ENCODE measurements at regions not wholly inside any gene's neighbourhood (a gene's known extent, or its start where the extent isn't known, plus 50 kb on each side); places are given as distances from the start of the nearest gene placed in this dataset.

GRCh38 chr6:81909162-81909561 lies 156.7 kb upstream of the TENT5A start:
- Histone ChIP-seq H3K9ac (ENCODE audit: low read depth in 1 of 2, low read length in 2 of 2) (no peak overlapping the region), H3K4me3 (ENCODE audit: low read depth in 1 of 3, low read length in 3 of 3) (no peak overlapping the region), H3K27ac (ENCODE audit: low read depth in 1 of 2, low read length in 2 of 2) (no peak overlapping the region), H3K9me3 (ENCODE audit: control insufficient read depth in 4 of 4, low read length in 3 of 4) (no peaks in the 10 kb centered on the region), H3K27me3 (ENCODE audit: control insufficient read depth in 4 of 4, insufficient read depth in 4 of 4, low read length in 3 of 4) (no peaks in the 10 kb centered on the region), H3K36me3 (ENCODE audit: control insufficient read depth in 4 of 4, insufficient read depth in 3 of 4, low read depth in 1 of 4, low read length in 3 of 4) (no peaks in the 10 kb centered on the region), H3K4me1 (ENCODE audit: control insufficient read depth in 4 of 4, insufficient read depth in 4 of 4, low read length in 3 of 4) (peaks cover 0 to 9% (median 2%) of the 10 kb centered on the region in 4 donors)
- no peak for DNase-seq (ENCODE audit: low spot score)
- TF ChIP-seq REST (IDR thresholded peaks at IDR 0.05) (no peak), RAD21 (IDR thresholded peaks at IDR 0.05) (no peak)
- WGBS = 90% methylated on average over 2 of the region's 2 CpGs

GRCh38 chr6:81906709-81907204 lies 154.3 kb upstream of the TENT5A start:
- 97% methylated on average over 2 of the region's 2 CpGs for WGBS
- no peaks in the 10 kb centered on the region for H3K9me3 ChIP-seq (ENCODE audit: control insufficient read depth in 4 of 4, low read length in 3 of 4)
- no peak overlapping the region for H3K4me3 ChIP-seq (ENCODE audit: low read depth in 1 of 3, low read length in 3 of 3)
- H3K27ac ChIP-seq (ENCODE audit: low read depth in 1 of 2, low read length in 2 of 2) = peak overlapping the region; percentile 19 to 22
- TF ChIP-seq CTCF (IDR thresholded peaks at IDR 0.05; ENCODE audit: low read depth, low read length, missing input control) (no peak), HNF4A (conservative IDR thresholded peaks at IDR 0.05) (peak in 1 of 2 donors; percentile 30)
- DNase-seq (ENCODE audit: low spot score) = no peak
- no peaks in the 10 kb centered on the region for H3K36me3 ChIP-seq (ENCODE audit: control insufficient read depth in 4 of 4, insufficient read depth in 3 of 4, low read depth in 1 of 4, low read length in 3 of 4)
- no peaks in the 10 kb centered on the region for H3K27me3 ChIP-seq (ENCODE audit: control insufficient read depth in 4 of 4, insufficient read depth in 4 of 4, low read length in 3 of 4)
- no peak overlapping the region for H3K9ac ChIP-seq (ENCODE audit: low read depth in 1 of 2, low read length in 2 of 2)
- H3K4me1 ChIP-seq (ENCODE audit: control insufficient read depth in 4 of 4, insufficient read depth in 4 of 4, low read length in 3 of 4) = peaks cover 0 to 9% (median 2%) of the 10 kb centered on the region in 4 donors

GRCh38 chr6:81906041-81906440 lies 153.6 kb upstream of the TENT5A start:
- no peak for DNase-seq (ENCODE audit: low spot score)
- H3K27me3 ChIP-seq (ENCODE audit: control insufficient read depth in 4 of 4, insufficient read depth in 4 of 4, low read length in 3 of 4) = no peaks in the 10 kb centered on the region
- no peak overlapping the region for H3K4me3 ChIP-seq (ENCODE audit: low read depth in 1 of 3, low read length in 3 of 3)
- no peaks in the 10 kb centered on the region for H3K36me3 ChIP-seq (ENCODE audit: control insufficient read depth in 4 of 4, insufficient read depth in 3 of 4, low read depth in 1 of 4, low read length in 3 of 4)
- H3K27ac ChIP-seq (ENCODE audit: low read depth in 1 of 2, low read length in 2 of 2) = peak overlapping the region; percentile 19 to 22
- H3K4me1 ChIP-seq (ENCODE audit: control insufficient read depth in 4 of 4, insufficient read depth in 4 of 4, low read length in 3 of 4) = peaks cover 0 to 9% (median 2%) of the 10 kb centered on the region in 4 donors
- 50% methylated on average over 3 of the region's 3 CpGs for WGBS
- no peaks in the 10 kb centered on the region for H3K9me3 ChIP-seq (ENCODE audit: control insufficient read depth in 4 of 4, low read length in 3 of 4)
- no peak overlapping the region for H3K9ac ChIP-seq (ENCODE audit: low read depth in 1 of 2, low read length in 2 of 2)
- TF ChIP-seq NR2F2 (IDR thresholded peaks at IDR 0.05) (no peak), FOXA2 (IDR thresholded peaks at IDR 0.05) (peak; percentile 70), RAD21 (IDR thresholded peaks at IDR 0.05) (peak; percentile 11 to 35), HNF4G (IDR thresholded peaks at IDR 0.05) (peak; percentile 49), MAX (IDR thresholded peaks at IDR 0.05) (peak; percentile 17), YY1 (IDR thresholded peaks at IDR 0.05) (peak; percentile 26), TAF1 (conservative IDR thresholded peaks at IDR 0.05) (no peak), GABPA (IDR thresholded peaks at IDR 0.05 in 1 of 2, conservative IDR thresholded peaks at IDR 0.05 in 1 of 2) (no peak), SP1 (IDR thresholded peaks at IDR 0.05) (no peak), EGR1 (IDR thresholded peaks at IDR 0.05; ENCODE audit: low read depth in 2 of 2) (peak in 1 of 2 donors; percentile 35), CTCF (IDR thresholded peaks at IDR 0.05; ENCODE audit: low read depth, low read length, missing input control) (no peak), JUND (IDR thresholded peaks at IDR 0.05) (peak in 1 of 2 donors; percentile 53), RXRA (IDR thresholded peaks at IDR 0.05) (peak; percentile 25 to 55), FOXA1 (IDR thresholded peaks at IDR 0.05) (peak; percentile 66), REST (IDR thresholded peaks at IDR 0.05) (no peak), HNF4A (conservative IDR thresholded peaks at IDR 0.05) (peak; percentile 71 to 81)

All from liver (tissue), 8 donors.